ENCODE measurements at regions not wholly inside any gene's neighbourhood (a gene's known extent, or its start where the extent isn't known, plus 50 kb on each side); places are given as distances from the start of the nearest gene placed in this dataset.

DNA sequence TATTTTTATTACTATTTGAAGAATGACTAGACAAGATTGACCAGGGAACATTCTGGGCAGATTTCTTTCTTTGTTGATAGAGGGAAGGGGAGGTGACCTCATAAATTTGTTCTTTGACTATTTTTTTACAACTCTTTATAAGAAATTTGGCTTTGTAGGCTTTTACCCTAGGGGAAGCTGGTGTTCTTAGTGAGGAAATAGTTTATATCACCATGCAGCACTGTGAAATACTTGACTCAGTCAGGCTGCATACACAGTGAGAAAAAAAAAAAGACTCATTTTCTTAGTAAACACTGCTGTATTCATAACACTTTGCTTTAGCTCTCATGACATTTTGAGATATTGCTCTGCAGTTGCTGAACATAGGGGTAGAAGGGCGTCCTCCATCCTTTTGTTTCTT is 336.6 kb upstream of the PIK3R1 start:
- H3K36me3 ChIP-seq (ENCODE audit: control insufficient read depth in 2 of 2, extremely low read depth in 1 of 2, insufficient read depth in 2 of 2, low read length in 2 of 2) = no peaks in the 10 kb centered on the region
- H3K4me3 ChIP-seq (replicated peaks in 1 of 3; ENCODE audit: insufficient read depth in 1 of 3, low read depth in 1 of 3, low read length in 3 of 3) = no peak overlapping the region
- H2AFZ ChIP-seq (ENCODE audit: low read depth, low read length) = no peak overlapping the region
- FAIRE-seq (no peak), DNase-seq (ENCODE audit: low read depth, low spot score) (no peak)
- H3K27me3 ChIP-seq (ENCODE audit: control insufficient read depth in 2 of 2, insufficient read depth in 2 of 2, low read length in 2 of 2) = no peaks in the 10 kb centered on the region
- intact Hi-C loops (cut with micrococcal nuclease) = no loop called here
- dilution Hi-C loops (cut with MboI; ENCODE audit: extremely low pct_ligation_motif_present, low sequenced_read_pairs) = no loop called here
- BruUV-seq (replicated peaks) = no TSS peak
- POLR2A ChIA-PET = no interaction called here
- no peak overlapping the region for H3K9ac ChIP-seq (replicated peaks; ENCODE audit: extremely low read depth, insufficient read depth, low read length)
- no peak for TF ChIP-seq FOS (IDR thresholded peaks at IDR 0.05; ENCODE audit: borderline replicate concordance, insufficient read depth, low read length)
- no peaks in the 10 kb centered on the region for H3K4me1 ChIP-seq (ENCODE audit: control insufficient read depth, extremely low read depth, insufficient read depth, low read length)
- no peaks in the 10 kb centered on the region for H3K9me1 ChIP-seq (replicated peaks; ENCODE audit: control insufficient read depth, extremely low read depth, insufficient read depth, low read length)
- no peak overlapping the region for H3K27ac ChIP-seq (ENCODE audit: insufficient read depth, low read depth, low read length)
- no peak overlapping the region for H3K4me2 ChIP-seq (ENCODE audit: insufficient read depth, low read length)
- H4K20me1 ChIP-seq (replicated peaks; ENCODE audit: control insufficient read depth, extremely low read depth, insufficient read depth, low read length) = no peaks in the 10 kb centered on the region
- no peaks in the 10 kb centered on the region for H3K79me2 ChIP-seq (ENCODE audit: control insufficient read depth, insufficient read depth, low read length)
- no peaks in the 10 kb centered on the region for H3K9me3 ChIP-seq (replicated peaks; ENCODE audit: control insufficient read depth, insufficient read depth, low read length)
- CTCF ChIA-PET = no interaction called here

DNA sequence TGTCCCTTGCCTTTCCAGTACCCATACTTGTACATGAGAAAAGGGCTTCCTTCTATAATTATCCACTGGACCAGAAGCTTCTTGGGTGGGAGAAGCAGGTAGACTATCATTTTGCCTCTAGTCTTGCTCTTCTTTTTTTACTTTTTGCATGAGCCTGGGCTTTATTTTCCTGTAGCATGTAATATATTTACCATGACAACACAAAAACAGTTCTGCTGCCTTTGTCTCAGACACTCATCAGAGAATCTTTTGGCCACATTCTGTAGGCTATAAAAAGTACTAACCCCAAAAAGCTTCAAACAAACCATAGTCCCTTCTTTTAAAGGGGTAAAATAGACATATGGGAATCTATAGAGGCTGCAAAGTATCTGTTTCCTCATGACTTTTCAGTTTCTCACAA is 339.2 kb upstream of the PIK3R1 start:
- no peaks in the 10 kb centered on the region for H3K9me1 ChIP-seq (replicated peaks; ENCODE audit: control insufficient read depth, extremely low read depth, insufficient read depth, low read length)
- no peak overlapping the region for H3K4me3 ChIP-seq (replicated peaks in 1 of 3; ENCODE audit: insufficient read depth in 1 of 3, low read depth in 1 of 3, low read length in 3 of 3)
- no peaks in the 10 kb centered on the region for H4K20me1 ChIP-seq (replicated peaks; ENCODE audit: control insufficient read depth, extremely low read depth, insufficient read depth, low read length)
- ChIA-PET POLR2A (no interaction called here), CTCF (no interaction called here)
- TF ChIP-seq, protein P1, sequence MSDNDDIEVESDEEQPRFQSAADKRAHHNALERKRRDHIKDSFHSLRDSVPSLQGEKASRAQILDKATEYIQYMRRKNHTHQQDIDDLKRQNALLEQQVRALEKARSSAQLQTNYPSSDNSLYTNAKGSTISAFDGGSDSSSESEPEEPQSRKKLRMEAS (IDR thresholded peaks at IDR 0.05; ENCODE audit: insufficient read depth, insufficient read length) = no peak
- no peak for TF ChIP-seq POLR2A (IDR thresholded peaks at IDR 0.05; ENCODE audit: low read depth, low read length)
- no peak for TF ChIP-seq FOS (IDR thresholded peaks at IDR 0.05; ENCODE audit: borderline replicate concordance, insufficient read depth, low read length)
- no peak for TF ChIP-seq JUN (IDR thresholded peaks at IDR 0.05; ENCODE audit: borderline replicate concordance, insufficient read depth, insufficient read length, low read depth)
- TF ChIP-seq, protein P2, sequence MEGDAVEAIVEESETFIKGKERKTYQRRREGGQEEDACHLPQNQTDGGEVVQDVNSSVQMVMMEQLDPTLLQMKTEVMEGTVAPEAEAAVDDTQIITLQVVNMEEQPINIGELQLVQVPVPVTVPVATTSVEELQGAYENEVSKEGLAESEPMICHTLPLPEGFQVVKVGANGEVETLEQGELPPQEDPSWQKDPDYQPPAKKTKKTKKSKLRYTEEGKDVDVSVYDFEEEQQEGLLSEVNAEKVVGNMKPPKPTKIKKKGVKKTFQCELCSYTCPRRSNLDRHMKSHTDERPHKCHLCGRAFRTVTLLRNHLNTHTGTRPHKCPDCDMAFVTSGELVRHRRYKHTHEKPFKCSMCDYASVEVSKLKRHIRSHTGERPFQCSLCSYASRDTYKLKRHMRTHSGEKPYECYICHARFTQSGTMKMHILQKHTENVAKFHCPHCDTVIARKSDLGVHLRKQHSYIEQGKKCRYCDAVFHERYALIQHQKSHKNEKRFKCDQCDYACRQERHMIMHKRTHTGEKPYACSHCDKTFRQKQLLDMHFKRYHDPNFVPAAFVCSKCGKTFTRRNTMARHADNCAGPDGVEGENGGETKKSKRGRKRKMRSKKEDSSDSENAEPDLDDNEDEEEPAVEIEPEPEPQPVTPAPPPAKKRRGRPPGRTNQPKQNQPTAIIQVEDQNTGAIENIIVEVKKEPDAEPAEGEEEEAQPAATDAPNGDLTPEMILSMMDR (IDR thresholded peaks at IDR 0.05; ENCODE audit: extremely low read depth in 1 of 2, insufficient read depth in 1 of 2, low read depth in 1 of 2, low read length in 2 of 2) = no peak
- TF ChIP-seq GATA2 (IDR thresholded peaks at IDR 0.05; ENCODE audit: insufficient read depth, insufficient read length, low read depth, low read length) = no peak
- TF ChIP-seq MYC (IDR thresholded peaks at IDR 0.05; ENCODE audit: low read depth, low read length) = no peak
- no peak for TF ChIP-seq EZH2 (IDR thresholded peaks at IDR 0.05; ENCODE audit: borderline replicate concordance, low read depth, low read length, severe bottlenecking)
- TF ChIP-seq POLR2AphosphoS5 (IDR thresholded peaks at IDR 0.05; ENCODE audit: insufficient read depth, low read depth, low read length) = no peak
- dilution Hi-C loops (cut with MboI; ENCODE audit: extremely low pct_ligation_motif_present, low sequenced_read_pairs) = no loop called here
- no peaks in the 10 kb centered on the region for H3K27me3 ChIP-seq (ENCODE audit: control insufficient read depth in 2 of 2, insufficient read depth in 2 of 2, low read length in 2 of 2)
- H3K9me3 ChIP-seq (replicated peaks; ENCODE audit: control insufficient read depth, insufficient read depth, low read length) = no peaks in the 10 kb centered on the region
- no peaks in the 10 kb centered on the region for H3K36me3 ChIP-seq (ENCODE audit: control insufficient read depth in 2 of 2, extremely low read depth in 1 of 2, insufficient read depth in 2 of 2, low read length in 2 of 2)
- DNase-seq (ENCODE audit: low read depth, low spot score) = no peak
- BruUV-seq (replicated peaks) = no TSS peak
- intact Hi-C loops (cut with micrococcal nuclease) = no loop called here
- H3K79me2 ChIP-seq (ENCODE audit: control insufficient read depth, insufficient read depth, low read length) = no peaks in the 10 kb centered on the region
- FAIRE-seq = no peak
- no peak overlapping the region for H2AFZ ChIP-seq (ENCODE audit: low read depth, low read length)
- H3K27ac ChIP-seq (ENCODE audit: insufficient read depth, low read depth, low read length) = no peak overlapping the region
- H3K4me2 ChIP-seq (ENCODE audit: insufficient read depth, low read length) = no peak overlapping the region
- H3K4me1 ChIP-seq (ENCODE audit: control insufficient read depth, extremely low read depth, insufficient read depth, low read length) = no peaks in the 10 kb centered on the region
- H3K9ac ChIP-seq (replicated peaks; ENCODE audit: extremely low read depth, insufficient read depth, low read length) = no peak overlapping the region

Data from endothelial cell of umbilical vein (primary cell).